ENCODE measurements at regions not wholly inside any gene's neighbourhood (a gene's known extent, or its start where the extent isn't known, plus 50 kb on each side); places are given as distances from the start of the nearest gene placed in this dataset.

DNA sequence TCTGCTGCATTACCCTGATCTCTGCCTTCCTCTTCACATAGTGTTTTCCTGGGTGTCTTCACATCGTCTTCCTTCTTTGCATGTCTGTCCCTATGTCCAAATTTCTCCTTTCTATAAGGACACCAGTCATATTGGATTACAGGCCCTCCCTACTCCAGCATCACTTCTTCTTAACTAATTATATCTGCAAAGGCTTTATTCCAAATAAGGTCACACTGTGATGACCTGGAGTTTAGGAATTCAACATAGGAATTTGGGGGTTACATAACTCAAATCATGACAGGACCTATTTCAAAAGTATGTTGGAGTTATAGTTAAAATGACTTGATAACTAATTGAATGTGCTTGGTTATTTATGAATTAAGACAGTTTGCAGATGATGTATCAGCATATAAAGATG, 490.5 kb upstream of the ERCC4 start:
- no peak for DNase-seq (ENCODE audit: low spot score)

DNA sequence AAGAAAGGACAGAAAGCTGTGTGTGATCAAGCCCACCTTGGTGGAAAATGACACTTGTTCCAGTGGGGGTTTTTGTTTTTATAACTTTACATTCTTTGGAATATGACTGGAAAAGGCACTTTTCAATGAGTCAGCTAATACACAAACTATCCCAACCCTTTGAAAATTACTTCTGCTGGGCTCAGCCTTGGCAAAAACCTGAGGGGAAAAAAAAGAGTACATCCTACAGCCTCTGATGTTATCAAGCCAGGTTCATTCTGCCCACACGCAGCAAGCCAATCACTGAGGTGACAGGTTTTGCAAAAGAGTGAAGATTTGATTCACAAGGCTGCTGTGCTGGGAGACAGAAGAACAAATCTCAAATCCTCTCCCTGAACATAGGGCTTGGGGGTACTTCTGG, 484.5 kb upstream of the ERCC4 start:
- no peak overlapping the region for H3K27ac ChIP-seq (ENCODE audit: low read depth in 1 of 2, low read length in 2 of 2)
- H3K9ac ChIP-seq (ENCODE audit: low read depth in 1 of 2, low read length in 2 of 2), result no peak overlapping the region
- H3K36me3 ChIP-seq (ENCODE audit: control insufficient read depth in 4 of 4, insufficient read depth in 3 of 4, low read depth in 1 of 4, low read length in 3 of 4), result peaks cover 0 to 3% (median 0%) of the 10 kb centered on the region in 4 donors
- H3K4me3 ChIP-seq (ENCODE audit: low read depth in 1 of 3, low read length in 3 of 3), result no peak overlapping the region
- WGBS, result 88% methylated on average over 1 of the region's 1 CpG
- TF ChIP-seq, protein P1, sequence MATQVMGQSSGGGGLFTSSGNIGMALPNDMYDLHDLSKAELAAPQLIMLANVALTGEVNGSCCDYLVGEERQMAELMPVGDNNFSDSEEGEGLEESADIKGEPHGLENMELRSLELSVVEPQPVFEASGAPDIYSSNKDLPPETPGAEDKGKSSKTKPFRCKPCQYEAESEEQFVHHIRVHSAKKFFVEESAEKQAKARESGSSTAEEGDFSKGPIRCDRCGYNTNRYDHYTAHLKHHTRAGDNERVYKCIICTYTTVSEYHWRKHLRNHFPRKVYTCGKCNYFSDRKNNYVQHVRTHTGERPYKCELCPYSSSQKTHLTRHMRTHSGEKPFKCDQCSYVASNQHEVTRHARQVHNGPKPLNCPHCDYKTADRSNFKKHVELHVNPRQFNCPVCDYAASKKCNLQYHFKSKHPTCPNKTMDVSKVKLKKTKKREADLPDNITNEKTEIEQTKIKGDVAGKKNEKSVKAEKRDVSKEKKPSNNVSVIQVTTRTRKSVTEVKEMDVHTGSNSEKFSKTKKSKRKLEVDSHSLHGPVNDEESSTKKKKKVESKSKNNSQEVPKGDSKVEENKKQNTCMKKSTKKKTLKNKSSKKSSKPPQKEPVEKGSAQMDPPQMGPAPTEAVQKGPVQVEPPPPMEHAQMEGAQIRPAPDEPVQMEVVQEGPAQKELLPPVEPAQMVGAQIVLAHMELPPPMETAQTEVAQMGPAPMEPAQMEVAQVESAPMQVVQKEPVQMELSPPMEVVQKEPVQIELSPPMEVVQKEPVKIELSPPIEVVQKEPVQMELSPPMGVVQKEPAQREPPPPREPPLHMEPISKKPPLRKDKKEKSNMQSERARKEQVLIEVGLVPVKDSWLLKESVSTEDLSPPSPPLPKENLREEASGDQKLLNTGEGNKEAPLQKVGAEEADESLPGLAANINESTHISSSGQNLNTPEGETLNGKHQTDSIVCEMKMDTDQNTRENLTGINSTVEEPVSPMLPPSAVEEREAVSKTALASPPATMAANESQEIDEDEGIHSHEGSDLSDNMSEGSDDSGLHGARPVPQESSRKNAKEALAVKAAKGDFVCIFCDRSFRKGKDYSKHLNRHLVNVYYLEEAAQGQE (IDR thresholded peaks at IDR 0.05), result no peak
- no peak for TF ChIP-seq HNF4G (IDR thresholded peaks at IDR 0.05)
- no peak for TF ChIP-seq FOXA2 (IDR thresholded peaks at IDR 0.05)
- TF ChIP-seq, protein P2, sequence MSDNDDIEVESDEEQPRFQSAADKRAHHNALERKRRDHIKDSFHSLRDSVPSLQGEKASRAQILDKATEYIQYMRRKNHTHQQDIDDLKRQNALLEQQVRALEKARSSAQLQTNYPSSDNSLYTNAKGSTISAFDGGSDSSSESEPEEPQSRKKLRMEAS (IDR thresholded peaks at IDR 0.05), result no peak
- no peak for TF ChIP-seq JUND (IDR thresholded peaks at IDR 0.05)
- TF ChIP-seq YY1 (IDR thresholded peaks at IDR 0.05), result no peak
- no peak for TF ChIP-seq NR2F2 (IDR thresholded peaks at IDR 0.05)
- no peak for TF ChIP-seq RXRA (IDR thresholded peaks at IDR 0.05)
- TF ChIP-seq HNF4A (conservative IDR thresholded peaks at IDR 0.05), result no peak
- TF ChIP-seq TAF1 (conservative IDR thresholded peaks at IDR 0.05), result no peak
- no peak for TF ChIP-seq EGR1 (IDR thresholded peaks at IDR 0.05; ENCODE audit: low read depth in 2 of 2)
- TF ChIP-seq SP1 (IDR thresholded peaks at IDR 0.05), result no peak
- TF ChIP-seq, protein P3, sequence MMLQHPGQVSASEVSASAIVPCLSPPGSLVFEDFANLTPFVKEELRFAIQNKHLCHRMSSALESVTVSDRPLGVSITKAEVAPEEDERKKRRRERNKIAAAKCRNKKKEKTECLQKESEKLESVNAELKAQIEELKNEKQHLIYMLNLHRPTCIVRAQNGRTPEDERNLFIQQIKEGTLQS (IDR thresholded peaks at IDR 0.05), result no peak
- TF ChIP-seq RAD21 (IDR thresholded peaks at IDR 0.05), result no peak
- TF ChIP-seq, protein P4, sequence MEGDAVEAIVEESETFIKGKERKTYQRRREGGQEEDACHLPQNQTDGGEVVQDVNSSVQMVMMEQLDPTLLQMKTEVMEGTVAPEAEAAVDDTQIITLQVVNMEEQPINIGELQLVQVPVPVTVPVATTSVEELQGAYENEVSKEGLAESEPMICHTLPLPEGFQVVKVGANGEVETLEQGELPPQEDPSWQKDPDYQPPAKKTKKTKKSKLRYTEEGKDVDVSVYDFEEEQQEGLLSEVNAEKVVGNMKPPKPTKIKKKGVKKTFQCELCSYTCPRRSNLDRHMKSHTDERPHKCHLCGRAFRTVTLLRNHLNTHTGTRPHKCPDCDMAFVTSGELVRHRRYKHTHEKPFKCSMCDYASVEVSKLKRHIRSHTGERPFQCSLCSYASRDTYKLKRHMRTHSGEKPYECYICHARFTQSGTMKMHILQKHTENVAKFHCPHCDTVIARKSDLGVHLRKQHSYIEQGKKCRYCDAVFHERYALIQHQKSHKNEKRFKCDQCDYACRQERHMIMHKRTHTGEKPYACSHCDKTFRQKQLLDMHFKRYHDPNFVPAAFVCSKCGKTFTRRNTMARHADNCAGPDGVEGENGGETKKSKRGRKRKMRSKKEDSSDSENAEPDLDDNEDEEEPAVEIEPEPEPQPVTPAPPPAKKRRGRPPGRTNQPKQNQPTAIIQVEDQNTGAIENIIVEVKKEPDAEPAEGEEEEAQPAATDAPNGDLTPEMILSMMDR (IDR thresholded peaks at IDR 0.05; ENCODE audit: low read depth, low read length, missing input control), result no peak
- TF ChIP-seq FOXA1 (IDR thresholded peaks at IDR 0.05), result no peak
- TF ChIP-seq, protein P5, sequence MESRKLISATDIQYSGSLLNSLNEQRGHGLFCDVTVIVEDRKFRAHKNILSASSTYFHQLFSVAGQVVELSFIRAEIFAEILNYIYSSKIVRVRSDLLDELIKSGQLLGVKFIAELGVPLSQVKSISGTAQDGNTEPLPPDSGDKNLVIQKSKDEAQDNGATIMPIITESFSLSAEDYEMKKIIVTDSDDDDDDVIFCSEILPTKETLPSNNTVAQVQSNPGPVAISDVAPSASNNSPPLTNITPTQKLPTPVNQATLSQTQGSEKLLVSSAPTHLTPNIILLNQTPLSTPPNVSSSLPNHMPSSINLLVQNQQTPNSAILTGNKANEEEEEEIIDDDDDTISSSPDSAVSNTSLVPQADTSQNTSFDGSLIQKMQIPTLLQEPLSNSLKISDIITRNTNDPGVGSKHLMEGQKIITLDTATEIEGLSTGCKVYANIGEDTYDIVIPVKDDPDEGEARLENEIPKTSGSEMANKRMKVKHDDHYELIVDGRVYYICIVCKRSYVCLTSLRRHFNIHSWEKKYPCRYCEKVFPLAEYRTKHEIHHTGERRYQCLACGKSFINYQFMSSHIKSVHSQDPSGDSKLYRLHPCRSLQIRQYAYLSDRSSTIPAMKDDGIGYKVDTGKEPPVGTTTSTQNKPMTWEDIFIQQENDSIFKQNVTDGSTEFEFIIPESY (IDR thresholded peaks at IDR 0.05), result no peak
- TF ChIP-seq GABPA (IDR thresholded peaks at IDR 0.05 in 1 of 2, conservative IDR thresholded peaks at IDR 0.05 in 1 of 2), result no peak
- no peaks in the 10 kb centered on the region for H3K27me3 ChIP-seq (ENCODE audit: control insufficient read depth in 4 of 4, insufficient read depth in 4 of 4, low read length in 3 of 4)
- no peaks in the 10 kb centered on the region for H3K9me3 ChIP-seq (ENCODE audit: control insufficient read depth in 4 of 4, low read length in 3 of 4)
- no peaks in the 10 kb centered on the region for H3K4me1 ChIP-seq (ENCODE audit: control insufficient read depth in 4 of 4, insufficient read depth in 4 of 4, low read length in 3 of 4)
- no peak for DNase-seq (ENCODE audit: low spot score)

More for the DNA sequence above, 490.5 kb upstream of the ERCC4 start:
- no peaks in the 10 kb centered on the region for H3K27me3 ChIP-seq (ENCODE audit: control insufficient read depth in 4 of 4, insufficient read depth in 4 of 4, low read length in 3 of 4)
- peaks cover 0 to 3% (median 1%) of the 10 kb centered on the region in 4 donors for H3K36me3 ChIP-seq (ENCODE audit: control insufficient read depth in 4 of 4, insufficient read depth in 3 of 4, low read depth in 1 of 4, low read length in 3 of 4)
- H3K4me1 ChIP-seq (ENCODE audit: control insufficient read depth in 4 of 4, insufficient read depth in 4 of 4, low read length in 3 of 4), result no peaks in the 10 kb centered on the region
- no peak overlapping the region for H3K4me3 ChIP-seq (ENCODE audit: low read depth in 1 of 3, low read length in 3 of 3)
- H3K9ac ChIP-seq (ENCODE audit: low read depth in 1 of 2, low read length in 2 of 2), result no peak overlapping the region
- H3K27ac ChIP-seq (ENCODE audit: low read depth in 1 of 2, low read length in 2 of 2), result no peak overlapping the region
- 92% methylated on average over 1 of the region's 1 CpG for WGBS
- H3K9me3 ChIP-seq (ENCODE audit: control insufficient read depth in 4 of 4, low read length in 3 of 4), result no peaks in the 10 kb centered on the region
- no peak for TF ChIP-seq JUND (IDR thresholded peaks at IDR 0.05)

Measured in liver (tissue), 8 donors.